H1 (cell line): ENCODE measurements at regions not wholly inside any gene's neighbourhood (a gene's known extent, or its start where the extent isn't known, plus 50 kb on each side); places are given as distances from the start of the nearest gene placed in this dataset.

ENCODE experiments used
- CTCF ChIA-PET: fragments of 300-600 bp; sonication (Branson Sonifier 250); formaldehyde crosslinking; loops from one replicate; lab custom pipeline; 2021; ENCODE audit not compliant: partially characterized antibody; lab: Charles Lee
- POLR2A ChIA-PET: fragments of 300-600 bp; sonication (Branson Sonifier 250); formaldehyde crosslinking; loops from one replicate; lab custom pipeline; 2021; ENCODE audit warnings: inconsistent platforms; ENCODE audit not compliant: partially characterized antibody; lab: Charles Lee
- DNase-seq, 2 experiments: peaks; one replicate each; pipeline versions ENCODE4 v3.0.0 to v3.0.0-alpha.2; 2010 to 2022; ENCODE audit warnings: low spot score in 2 of 2, low read depth in 1 of 2, mixed read lengths in 1 of 2
- FAIRE-seq: peaks from 2 replicates; lab custom pipeline; 2011; peaks lifted over from hg19 to GRCh38; lab: Jason Lieb, UNC
- H2AFZ ChIP-seq: 2 replicates; pipeline ENCODE4 v1.8.1; 2012; ENCODE audit warnings: low read length, inconsistent platforms
- H2AK5ac ChIP-seq: 2 replicates; pipeline ENCODE4 v1.6.1; 2013; ENCODE audit warnings: low read depth, low read length
- H2BK120ac ChIP-seq: replicated peaks from 2 replicates; pipeline ENCODE3; 2013; ENCODE audit warnings: low read depth, low read length, inconsistent platforms
- H2BK12ac ChIP-seq: 2 replicates; pipeline ENCODE4 v1.6.1; 2013; ENCODE audit warnings: low read depth, low read length
- H2BK15ac ChIP-seq: 2 replicates; pipeline ENCODE4 v1.6.1; 2013; ENCODE audit warnings: low read length
- H2BK20ac ChIP-seq: 2 replicates; pipeline ENCODE4 v1.6.1; 2013; ENCODE audit warnings: low read length
- H2BK5ac ChIP-seq: 2 replicates; pipeline ENCODE4 v1.6.1; 2013; ENCODE audit warnings: low read depth, low read length
- H3K14ac ChIP-seq: 2 replicates; pipeline ENCODE4 v1.6.1; 2013; ENCODE audit warnings: inconsistent platforms; ENCODE audit not compliant: insufficient read length
- H3K18ac ChIP-seq: 2 replicates; pipeline ENCODE4 v1.6.1; 2013; ENCODE audit warnings: low read length; ENCODE audit errors: extremely low read depth
- H3K23ac ChIP-seq: 2 replicates; pipeline ENCODE4 v1.6.1; 2013; ENCODE audit warnings: inconsistent platforms; ENCODE audit not compliant: insufficient read length
- H3K23me2 ChIP-seq: 2 replicates; pipeline ENCODE4 v1.6.1; 2013; ENCODE audit warnings: low read depth, low read length
- H3K27ac ChIP-seq: 2 replicates; pipeline ENCODE4 v1.6.1; 2011; ENCODE audit warnings: low read depth, low read length, inconsistent platforms
- H3K27me3 ChIP-seq, 4 experiments: replicated peaks in 1 of 4; 1 replicate in 1 of 4; 2 replicates in 3 of 4; pipeline versions ENCODE4 v1.6.1 to v1.8.1; 2011 to 2013; ENCODE audit warnings: low read length in 3 of 4, mild to moderate bottlenecking in 3 of 4, inconsistent platforms in 2 of 4, mixed read lengths in 2 of 4, moderate library complexity in 1 of 4; ENCODE audit not compliant: control insufficient read depth in 3 of 4, insufficient read depth in 3 of 4; ENCODE audit errors: extremely low read depth in 1 of 4
- H3K36me3 ChIP-seq, 4 experiments: 2 replicates each; pipeline versions ENCODE4 v1.6.1 to v1.8.1; 2011 to 2013; ENCODE audit warnings: mild to moderate bottlenecking in 4 of 4, low read length in 3 of 4, moderate library complexity in 2 of 4, control low read depth in 1 of 4, inconsistent platforms in 1 of 4; ENCODE audit not compliant: insufficient read depth in 4 of 4, control insufficient read depth in 2 of 4
- H3K4ac ChIP-seq: replicated peaks from 2 replicates; pipeline ENCODE3; 2013; ENCODE audit warnings: low read length, low read depth, mixed read lengths, inconsistent platforms; ENCODE audit not compliant: insufficient read length
- H3K4me1 ChIP-seq, 4 experiments: replicated peaks in 1 of 4; 1 replicate in 1 of 4; 2 replicates in 3 of 4; pipeline versions ENCODE4 v1.6.1 to v1.8.1; 2011 to 2013; ENCODE audit warnings: low read length in 3 of 4, inconsistent platforms in 2 of 4, mixed read lengths in 1 of 4; ENCODE audit not compliant: insufficient read depth in 4 of 4, control insufficient read depth in 3 of 4
- H3K4me2 ChIP-seq, 2 experiments: 2 replicates each; pipeline versions ENCODE4 v1.6.1 to v1.8.1; 2011 to 2013; ENCODE audit warnings: low read depth in 2 of 2, low read length in 2 of 2, control low read depth in 1 of 2, inconsistent platforms in 1 of 2, mild to moderate bottlenecking in 1 of 2; ENCODE audit not compliant: insufficient read depth in 1 of 2
- H3K4me3 ChIP-seq, 4 experiments: fragments of 200-600, 300-600 bp in 1 of 4; sonication (generic), shearing (Covaris generic), sonication (Bioruptor Twin) in 1 of 4; 2 replicates each; pipeline versions ENCODE4 v1.5.1 to v1.8.1; 2011 to 2016; ENCODE audit warnings: low read length in 4 of 4, low read depth in 3 of 4, control low read depth in 2 of 4, inconsistent platforms in 2 of 4, mild to moderate bottlenecking in 2 of 4, mixed read lengths in 1 of 4, moderate library complexity in 1 of 4; ENCODE audit not compliant: insufficient read depth in 2 of 4; ENCODE audit errors: extremely low read depth in 1 of 4
- H3K56ac ChIP-seq: replicated peaks from 2 replicates; pipeline ENCODE3; 2013; ENCODE audit warnings: low read depth, mild to moderate bottlenecking, mixed read lengths, low read length, inconsistent platforms; ENCODE audit not compliant: insufficient read length
- H3K79me1 ChIP-seq: 2 replicates; pipeline ENCODE4 v1.6.1; 2013; ENCODE audit warnings: low read depth, low read length, control low read depth
- H3K79me2 ChIP-seq, 2 experiments: 2 replicates each; pipeline versions ENCODE4 v1.6.1 to v1.8.1; 2012 to 2013; ENCODE audit warnings: low read length in 2 of 2, mild to moderate bottlenecking in 2 of 2, inconsistent platforms in 1 of 2; ENCODE audit not compliant: insufficient read depth in 2 of 2, control insufficient read depth in 1 of 2
- H3K9ac ChIP-seq, 4 experiments: replicated peaks in 1 of 4; 1 replicate in 1 of 4; 2 replicates in 3 of 4; pipeline versions ENCODE4 v1.6.1 to v1.8.1; 2011 to 2013; ENCODE audit warnings: low read depth in 3 of 4, low read length in 3 of 4, control low read depth in 2 of 4, mild to moderate bottlenecking in 2 of 4, moderate library complexity in 2 of 4, inconsistent platforms in 1 of 4; ENCODE audit errors: extremely low read depth in 1 of 4
- H3K9me3 ChIP-seq, 2 experiments: 2 replicates each; pipeline versions ENCODE4 v1.6.1 to v1.8.1; 2012 to 2013; ENCODE audit warnings: mild to moderate bottlenecking in 2 of 2, moderate library complexity in 2 of 2, control low read depth in 1 of 2, inconsistent platforms in 1 of 2, low read depth in 1 of 2, low read length in 1 of 2, mixed read lengths in 1 of 2; ENCODE audit not compliant: insufficient read depth in 2 of 2
- H4K20me1 ChIP-seq, 2 experiments: replicated peaks in 1 of 2; 2 replicates each; pipeline versions ENCODE3 to v1.8.1; 2011 to 2013; ENCODE audit warnings: inconsistent platforms in 2 of 2, low read length in 2 of 2, mild to moderate bottlenecking in 1 of 2; ENCODE audit not compliant: insufficient read depth in 2 of 2, control insufficient read depth in 1 of 2
- H4K5ac ChIP-seq: 2 replicates; pipeline ENCODE4 v1.6.1; 2013; ENCODE audit warnings: low read length, low read depth, mixed read lengths, inconsistent platforms; ENCODE audit not compliant: insufficient read length
- H4K8ac ChIP-seq: 2 replicates; pipeline ENCODE4 v1.8.0; 2013; ENCODE audit warnings: mild to moderate bottlenecking, moderate library complexity, low read length, inconsistent platforms; ENCODE audit not compliant: insufficient read depth; ENCODE audit errors: extremely low read depth
- H4K91ac ChIP-seq: replicated peaks from 2 replicates; pipeline ENCODE3; 2013; ENCODE audit warnings: low read length, mixed read lengths, inconsistent platforms; ENCODE audit not compliant: insufficient read length
- BRCA1 ChIP-seq: IDR thresholded peaks from 2 replicates; pipeline ENCODE4 v1.6.1; 2012; ENCODE audit warnings: low read depth, low read length, improper control_type of control experiment
- WGBS, 2 experiments: shearing (Covaris generic) in 1 of 2; methylation state at CpG; one replicate each; pipeline versions ENCODE4 v1.1.6 to v1.1.7; 2013 to 2015; ENCODE audit warnings: low lambda C conversion rate in 2 of 2, mixed read lengths in 2 of 2, inconsistent platforms in 1 of 2, low coverage in 1 of 2, missing lambda C conversion rate in 1 of 2; ENCODE audit not compliant: insufficient replicate concordance in 2 of 2, insufficient coverage in 1 of 2, insufficient read length in 1 of 2; ENCODE audit errors: extremely low coverage in 1 of 2, missing lambda C conversion rate in 1 of 2; 5-methylcytosine and 5-hydroxymethylcytosine counted together

DNA sequence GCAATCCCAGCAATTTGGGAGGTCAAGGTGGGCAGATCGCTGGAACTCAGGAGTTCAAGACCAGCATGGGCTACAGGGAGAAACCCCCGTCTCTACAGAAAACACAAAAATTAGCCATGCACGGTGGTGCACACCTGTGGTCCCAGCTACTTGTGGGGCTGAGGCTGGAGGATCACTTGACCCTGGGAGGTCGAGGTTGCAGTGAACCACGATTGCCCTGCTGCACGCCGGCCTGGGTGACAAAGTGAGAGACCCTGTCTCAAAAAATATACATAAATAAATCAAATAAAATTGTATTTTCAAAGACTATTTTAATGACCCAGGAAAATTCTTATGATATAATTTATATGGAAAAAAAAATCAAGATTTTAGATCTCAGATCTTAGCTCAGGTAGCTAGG lies 191.5 kb downstream of the ZFP36L2 start:
- H2BK15ac ChIP-seq, result no peak overlapping the region
- no peaks in the 10 kb centered on the region for H3K79me2 ChIP-seq
- H3K4me2 ChIP-seq, result no peak overlapping the region
- DNase-seq, result no peak
- H4K5ac ChIP-seq, result no peak overlapping the region
- POLR2A ChIA-PET, result no interaction called here
- 91% methylated on average over 7 of the region's 7 CpGs; no CpG with 5 or more reads in 1 of the 2 experiments for WGBS, 2 experiments
- no peak overlapping the region for H2BK120ac ChIP-seq
- H3K23ac ChIP-seq, result no peak overlapping the region
- H2BK20ac ChIP-seq, result no peak overlapping the region
- H3K18ac ChIP-seq, result no peak overlapping the region
- no peak for TF ChIP-seq BRCA1
- no peak overlapping the region for H2AFZ ChIP-seq
- no peaks in the 10 kb centered on the region for H3K27me3 ChIP-seq
- H4K91ac ChIP-seq, result no peak overlapping the region
- H2BK12ac ChIP-seq, result no peak overlapping the region
- no peak overlapping the region for H2AK5ac ChIP-seq
- no peak overlapping the region for H2BK5ac ChIP-seq
- H3K27ac ChIP-seq, result no peak overlapping the region
- no peak overlapping the region for H3K4ac ChIP-seq
- no peaks in the 10 kb centered on the region for H3K79me1 ChIP-seq
- H3K14ac ChIP-seq, result no peak overlapping the region
- no peaks in the 10 kb centered on the region for H4K20me1 ChIP-seq
- H3K9ac ChIP-seq, result no peak overlapping the region
- H3K56ac ChIP-seq, result no peak overlapping the region
- FAIRE-seq, result no peak
- no peaks in the 10 kb centered on the region for H3K23me2 ChIP-seq
- CTCF ChIA-PET, result interaction anchor here (0.6 to 1.2 kb wide), 2 partner anchors 10 to 208 kb away, joined by 3 read pairs; no protein-coding TSS in a partner anchor
- 0 out of 7 replicates have a peak, but pooled peaks cover 0 to 3% (median 0%) of the 10 kb centered on the region in 4 experiments for H3K4me1 ChIP-seq
- H3K4me3 ChIP-seq, result no peak overlapping the region
- H3K9me3 ChIP-seq, result no peaks in the 10 kb centered on the region
- H3K36me3 ChIP-seq, result no peaks in the 10 kb centered on the region
- no peak overlapping the region for H4K8ac ChIP-seq
